ENCODE measurements at regions not wholly inside any gene's neighbourhood (a gene's known extent, or its start where the extent isn't known, plus 50 kb on each side); places are given as distances from the start of the nearest gene placed in this dataset.

DNA sequence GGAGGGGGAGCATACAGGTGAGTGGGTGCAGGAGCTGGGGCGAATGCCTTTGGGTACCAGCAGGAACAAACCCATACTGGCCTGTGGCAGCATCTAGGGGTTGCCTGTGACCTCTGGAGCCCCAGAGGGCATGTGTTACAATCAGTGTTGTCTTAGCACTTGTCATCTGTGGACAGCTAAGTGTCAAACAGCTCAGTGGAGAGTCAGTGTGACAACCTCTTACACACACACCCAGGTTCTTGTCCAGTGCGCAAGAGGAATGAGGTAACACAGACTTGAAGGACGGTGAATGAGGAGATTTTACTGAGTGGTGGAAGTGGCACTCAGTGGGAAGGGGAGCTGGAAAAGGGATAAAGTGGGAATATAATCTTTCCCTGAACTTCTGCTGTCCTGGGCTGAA, 54.1 kb upstream of the DDIT4L start:
- Histone ChIP-seq H4K20me1 (ENCODE audit: control insufficient read depth, insufficient read depth, insufficient read length) (no peaks in the 10 kb centered on the region), H2BK5ac (ENCODE audit: insufficient read length, low read length) (no peak overlapping the region), H2AK5ac (ENCODE audit: insufficient read length, low read length) (no peak overlapping the region), H3K9me3 (ENCODE audit: control insufficient read depth, low read depth, low read length) (no peaks in the 10 kb centered on the region), H2BK15ac (ENCODE audit: low read depth, low read length) (no peak overlapping the region), H2BK120ac (ENCODE audit: low read depth, low read length, poor library complexity, severe bottlenecking) (no peak overlapping the region), H3K23me2 (ENCODE audit: insufficient read length, low read depth, low read length, poor library complexity, severe bottlenecking) (no peaks in the 10 kb centered on the region), H3K79me1 (ENCODE audit: insufficient read depth, low read depth, low read length, poor library complexity, severe bottlenecking) (no peaks in the 10 kb centered on the region), H4K91ac (ENCODE audit: insufficient read length, low read depth, low read length) (no peak overlapping the region), H3K4me2 (ENCODE audit: insufficient read depth, insufficient read length, low read length) (no peak overlapping the region), H4K8ac (replicated peaks; ENCODE audit: insufficient read length, low read depth, low read length) (no peak overlapping the region), H3K27ac (ENCODE audit: insufficient read length, low read depth, low read length) (no peak overlapping the region), H3K27me3 (ENCODE audit: insufficient read depth, low read length) (no peaks in the 10 kb centered on the region), H2BK12ac (ENCODE audit: insufficient read length, low read depth, low read length) (no peak overlapping the region), H3K79me2 (ENCODE audit: insufficient read depth, low read length) (no peaks in the 10 kb centered on the region), H3K56ac (ENCODE audit: insufficient read length, low read depth, low read length) (no peak overlapping the region), H2AFZ (ENCODE audit: low read length) (no peak overlapping the region), H3K9ac (ENCODE audit: extremely low read depth, insufficient read length, low read length) (no peak overlapping the region), H3K18ac (ENCODE audit: insufficient read length, low read depth, low read length) (no peak overlapping the region), H3K23ac (ENCODE audit: insufficient read length, low read depth, low read length) (no peak overlapping the region), H3T11ph (ENCODE audit: low read length) (no peak overlapping the region), H4K5ac (ENCODE audit: insufficient read length, low read depth, low read length) (no peak overlapping the region), H3K14ac (ENCODE audit: insufficient read depth, low read length) (no peak overlapping the region), H2BK20ac (ENCODE audit: low read depth, low read length, poor library complexity, severe bottlenecking) (no peak overlapping the region), H3K4me1 (ENCODE audit: insufficient read depth, low read length) (no peaks in the 10 kb centered on the region), H3K4ac (ENCODE audit: low read depth, low read length) (no peak overlapping the region)
- Mint-ChIP-seq H3K36me3 (ENCODE audit: insufficient read depth in 1 of 3, low read depth in 3 of 3) (peaks cover 3 to 18% (median 5%) of the 10 kb centered on the region in 3 experiments; a peak in 6 of 7 replicates), H3K27me3 (ENCODE audit: low read depth) (no peaks in the 10 kb centered on the region; the same call in 1 of the 2 replicates), H3K4me1 (peaks cover 0 to 6% of the 10 kb centered on the region in 2 experiments; a peak in 1 of 4 replicates), H3K9me3 (peaks cover 3 to 12% of the 10 kb centered on the region in 2 experiments; a peak in 3 of 5 replicates), H3K4me3 (no peak overlapping the region), H3K27ac (no peak overlapping the region)
- no peak for DNase-seq
- WGBS (ENCODE audit: extremely low coverage, insufficient read length, low lambda C conversion rate): no CpG with 5 or more reads among the region's 3 CpGs
- TF ChIP-seq, protein P1, sequence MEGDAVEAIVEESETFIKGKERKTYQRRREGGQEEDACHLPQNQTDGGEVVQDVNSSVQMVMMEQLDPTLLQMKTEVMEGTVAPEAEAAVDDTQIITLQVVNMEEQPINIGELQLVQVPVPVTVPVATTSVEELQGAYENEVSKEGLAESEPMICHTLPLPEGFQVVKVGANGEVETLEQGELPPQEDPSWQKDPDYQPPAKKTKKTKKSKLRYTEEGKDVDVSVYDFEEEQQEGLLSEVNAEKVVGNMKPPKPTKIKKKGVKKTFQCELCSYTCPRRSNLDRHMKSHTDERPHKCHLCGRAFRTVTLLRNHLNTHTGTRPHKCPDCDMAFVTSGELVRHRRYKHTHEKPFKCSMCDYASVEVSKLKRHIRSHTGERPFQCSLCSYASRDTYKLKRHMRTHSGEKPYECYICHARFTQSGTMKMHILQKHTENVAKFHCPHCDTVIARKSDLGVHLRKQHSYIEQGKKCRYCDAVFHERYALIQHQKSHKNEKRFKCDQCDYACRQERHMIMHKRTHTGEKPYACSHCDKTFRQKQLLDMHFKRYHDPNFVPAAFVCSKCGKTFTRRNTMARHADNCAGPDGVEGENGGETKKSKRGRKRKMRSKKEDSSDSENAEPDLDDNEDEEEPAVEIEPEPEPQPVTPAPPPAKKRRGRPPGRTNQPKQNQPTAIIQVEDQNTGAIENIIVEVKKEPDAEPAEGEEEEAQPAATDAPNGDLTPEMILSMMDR (conservative IDR thresholded peaks at IDR 0.05): no peak
